ENCODE measurements at regions not wholly inside any gene's neighbourhood (a gene's known extent, or its start where the extent isn't known, plus 50 kb on each side); places are given as distances from the start of the nearest gene placed in this dataset.

DNA sequence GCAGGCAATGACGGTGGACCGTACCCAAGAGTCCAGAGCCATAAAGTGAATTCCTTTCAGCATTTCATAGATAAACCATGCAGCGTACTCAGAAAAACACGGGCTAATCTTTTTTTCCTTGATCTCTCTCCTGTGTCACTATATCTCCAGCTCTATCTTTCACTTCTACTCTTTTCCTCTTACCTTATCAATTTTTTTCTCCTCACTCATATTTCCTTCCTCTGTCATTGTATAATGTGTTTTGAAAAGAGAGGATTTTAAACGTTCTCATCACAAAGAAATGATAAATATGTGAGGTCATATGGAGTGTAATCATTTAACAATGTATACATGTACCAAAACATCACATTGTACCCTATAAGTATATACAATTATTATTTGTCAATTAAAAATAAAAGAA, 176.5 kb downstream of the CPE start:
- TF ChIP-seq EP300 (conservative IDR thresholded peaks at IDR 0.05; ENCODE audit: poor library complexity, severe bottlenecking) (no peak), POLR2AphosphoS5 (IDR thresholded peaks at IDR 0.05) (no peak), TAF1 (IDR thresholded peaks at IDR 0.05; ENCODE audit: low read depth) (no peak), RAD21 (conservative IDR thresholded peaks at IDR 0.05) (no peak)
- TF ChIP-seq, protein P1, sequence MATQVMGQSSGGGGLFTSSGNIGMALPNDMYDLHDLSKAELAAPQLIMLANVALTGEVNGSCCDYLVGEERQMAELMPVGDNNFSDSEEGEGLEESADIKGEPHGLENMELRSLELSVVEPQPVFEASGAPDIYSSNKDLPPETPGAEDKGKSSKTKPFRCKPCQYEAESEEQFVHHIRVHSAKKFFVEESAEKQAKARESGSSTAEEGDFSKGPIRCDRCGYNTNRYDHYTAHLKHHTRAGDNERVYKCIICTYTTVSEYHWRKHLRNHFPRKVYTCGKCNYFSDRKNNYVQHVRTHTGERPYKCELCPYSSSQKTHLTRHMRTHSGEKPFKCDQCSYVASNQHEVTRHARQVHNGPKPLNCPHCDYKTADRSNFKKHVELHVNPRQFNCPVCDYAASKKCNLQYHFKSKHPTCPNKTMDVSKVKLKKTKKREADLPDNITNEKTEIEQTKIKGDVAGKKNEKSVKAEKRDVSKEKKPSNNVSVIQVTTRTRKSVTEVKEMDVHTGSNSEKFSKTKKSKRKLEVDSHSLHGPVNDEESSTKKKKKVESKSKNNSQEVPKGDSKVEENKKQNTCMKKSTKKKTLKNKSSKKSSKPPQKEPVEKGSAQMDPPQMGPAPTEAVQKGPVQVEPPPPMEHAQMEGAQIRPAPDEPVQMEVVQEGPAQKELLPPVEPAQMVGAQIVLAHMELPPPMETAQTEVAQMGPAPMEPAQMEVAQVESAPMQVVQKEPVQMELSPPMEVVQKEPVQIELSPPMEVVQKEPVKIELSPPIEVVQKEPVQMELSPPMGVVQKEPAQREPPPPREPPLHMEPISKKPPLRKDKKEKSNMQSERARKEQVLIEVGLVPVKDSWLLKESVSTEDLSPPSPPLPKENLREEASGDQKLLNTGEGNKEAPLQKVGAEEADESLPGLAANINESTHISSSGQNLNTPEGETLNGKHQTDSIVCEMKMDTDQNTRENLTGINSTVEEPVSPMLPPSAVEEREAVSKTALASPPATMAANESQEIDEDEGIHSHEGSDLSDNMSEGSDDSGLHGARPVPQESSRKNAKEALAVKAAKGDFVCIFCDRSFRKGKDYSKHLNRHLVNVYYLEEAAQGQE (IDR thresholded peaks at IDR 0.05; ENCODE audit: borderline replicate concordance) = no peak
- TF ChIP-seq, protein P2, sequence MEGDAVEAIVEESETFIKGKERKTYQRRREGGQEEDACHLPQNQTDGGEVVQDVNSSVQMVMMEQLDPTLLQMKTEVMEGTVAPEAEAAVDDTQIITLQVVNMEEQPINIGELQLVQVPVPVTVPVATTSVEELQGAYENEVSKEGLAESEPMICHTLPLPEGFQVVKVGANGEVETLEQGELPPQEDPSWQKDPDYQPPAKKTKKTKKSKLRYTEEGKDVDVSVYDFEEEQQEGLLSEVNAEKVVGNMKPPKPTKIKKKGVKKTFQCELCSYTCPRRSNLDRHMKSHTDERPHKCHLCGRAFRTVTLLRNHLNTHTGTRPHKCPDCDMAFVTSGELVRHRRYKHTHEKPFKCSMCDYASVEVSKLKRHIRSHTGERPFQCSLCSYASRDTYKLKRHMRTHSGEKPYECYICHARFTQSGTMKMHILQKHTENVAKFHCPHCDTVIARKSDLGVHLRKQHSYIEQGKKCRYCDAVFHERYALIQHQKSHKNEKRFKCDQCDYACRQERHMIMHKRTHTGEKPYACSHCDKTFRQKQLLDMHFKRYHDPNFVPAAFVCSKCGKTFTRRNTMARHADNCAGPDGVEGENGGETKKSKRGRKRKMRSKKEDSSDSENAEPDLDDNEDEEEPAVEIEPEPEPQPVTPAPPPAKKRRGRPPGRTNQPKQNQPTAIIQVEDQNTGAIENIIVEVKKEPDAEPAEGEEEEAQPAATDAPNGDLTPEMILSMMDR (IDR thresholded peaks at IDR 0.05; ENCODE audit: poor library complexity, severe bottlenecking) = no peak
